Liver (tissue), 7 donors: ENCODE measurements at regions not wholly inside any gene's neighbourhood (a gene's known extent, or its start where the extent isn't known, plus 50 kb on each side); places are given as distances from the start of the nearest gene placed in this dataset.

Experiments used
- DNase-seq: peaks from one replicate; pipeline ENCODE4 v3.0.0-alpha.2; 2017; ENCODE audit warnings: low spot score
- H3K27ac ChIP-seq, 2 donors: one replicate each; pipeline ENCODE4 v1.7.0; 2013; ENCODE audit warnings: inconsistent platforms in 2 of 2, low read length in 2 of 2, control low read depth in 1 of 2, low read depth in 1 of 2, mild to moderate bottlenecking in 1 of 2
- H3K27me3 ChIP-seq, 4 donors: one replicate each; pipeline versions ENCODE4 v1.6.1 to v1.7.0; 2013; ENCODE audit warnings: low read length in 3 of 4, inconsistent platforms in 1 of 4, mild to moderate bottlenecking in 1 of 4, moderate library complexity in 1 of 4; ENCODE audit not compliant: control insufficient read depth in 4 of 4, insufficient read depth in 4 of 4
- H3K36me3 ChIP-seq, 4 donors: one replicate each; pipeline versions ENCODE4 v1.6.1 to v1.7.0; 2013; ENCODE audit warnings: low read length in 3 of 4, mild to moderate bottlenecking in 3 of 4, low read depth in 1 of 4, moderate library complexity in 1 of 4; ENCODE audit not compliant: control insufficient read depth in 4 of 4, insufficient read depth in 3 of 4
- H3K4me1 ChIP-seq, 4 donors: one replicate each; pipeline versions ENCODE4 v1.6.1 to v1.7.0; 2013; ENCODE audit warnings: low read length in 3 of 4, mild to moderate bottlenecking in 3 of 4, moderate library complexity in 1 of 4; ENCODE audit not compliant: control insufficient read depth in 4 of 4, insufficient read depth in 4 of 4
- H3K4me3 ChIP-seq, 3 donors: one replicate each; pipeline versions ENCODE4 v1.6.1 to v1.7.0; 2013; ENCODE audit warnings: low read length in 3 of 3, control low read depth in 1 of 3, low read depth in 1 of 3, mild to moderate bottlenecking in 1 of 3
- H3K9ac ChIP-seq, 2 donors: one replicate each; pipeline ENCODE4 v1.7.0; 2013; ENCODE audit warnings: low read length in 2 of 2, mild to moderate bottlenecking in 2 of 2, moderate library complexity in 2 of 2, control low read depth in 1 of 2, low read depth in 1 of 2
- H3K9me3 ChIP-seq, 4 donors: one replicate each; pipeline versions ENCODE4 v1.6.1 to v1.7.0; 2013; ENCODE audit warnings: low read length in 3 of 4; ENCODE audit not compliant: control insufficient read depth in 4 of 4
- ATF3 ChIP-seq: IDR thresholded peaks from 2 replicates; pipeline ENCODE4 v1.6.1; 2016; ENCODE audit warnings: antibody characterized with exemption
- FOXA1 ChIP-seq: IDR thresholded peaks from 2 replicates; pipeline ENCODE4 v1.6.1; 2016; ENCODE audit warnings: antibody characterized with exemption
- FOXA2 ChIP-seq: IDR thresholded peaks from 2 replicates; pipeline ENCODE4 v1.6.1; 2016; ENCODE audit warnings: antibody characterized with exemption
- GABPA ChIP-seq, 2 donors: IDR thresholded peaks in 1 of 2; conservative IDR thresholded peaks in 1 of 2; 2 replicates each; pipeline ENCODE4 v1.6.1; 2016; ENCODE audit warnings: antibody characterized with exemption in 2 of 2, mild to moderate bottlenecking in 1 of 2, moderate library complexity in 1 of 2
- HNF4A ChIP-seq, 2 donors: conservative IDR thresholded peaks; 2 replicates each; pipeline ENCODE4 v1.6.1; 2016; ENCODE audit warnings: antibody characterized with exemption in 2 of 2, mild to moderate bottlenecking in 2 of 2
- JUND ChIP-seq, 2 donors: IDR thresholded peaks; 2 replicates each; pipeline ENCODE4 v1.6.1; 2016; ENCODE audit warnings: antibody characterized with exemption in 2 of 2
- MAX ChIP-seq: IDR thresholded peaks from 2 replicates; pipeline ENCODE4 v1.6.1; 2016; ENCODE audit warnings: antibody characterized with exemption
- NR2F2 ChIP-seq: IDR thresholded peaks from 2 replicates; pipeline ENCODE4 v1.6.1; 2016; ENCODE audit warnings: antibody characterized with exemption
- REST ChIP-seq: IDR thresholded peaks from 2 replicates; pipeline ENCODE4 v1.6.1; 2016; ENCODE audit warnings: antibody characterized with exemption, mild to moderate bottlenecking
- RXRA ChIP-seq, 2 donors: IDR thresholded peaks; 2 replicates each; pipeline ENCODE4 v1.6.1; 2017 to 2018; ENCODE audit warnings: antibody characterized with exemption in 2 of 2, mild to moderate bottlenecking in 1 of 2
- SP1 ChIP-seq: IDR thresholded peaks from 2 replicates; pipeline ENCODE4 v1.6.1; 2018; ENCODE audit warnings: antibody characterized with exemption, mild to moderate bottlenecking
- TAF1 ChIP-seq: conservative IDR thresholded peaks from 2 replicates; pipeline ENCODE4 v1.6.1; 2016; ENCODE audit warnings: antibody characterized with exemption, mild to moderate bottlenecking
- YY1 ChIP-seq: IDR thresholded peaks from 2 replicates; pipeline ENCODE4 v1.6.1; 2016; ENCODE audit warnings: antibody characterized with exemption, mild to moderate bottlenecking
- ZBTB33 ChIP-seq: IDR thresholded peaks from 2 replicates; pipeline ENCODE4 v1.6.1; 2016; ENCODE audit warnings: antibody characterized with exemption
- WGBS: extraction: QIAGEN DNeasy Blood & Tissue Kit; methylation state at CpG from one replicate; pipeline ENCODE4 v1.1.7; 2013; 5-methylcytosine and 5-hydroxymethylcytosine counted together
- donor health status: healthy.
- donor health status: healthy.
- donor health status: healthy.
- donor health status: healthy.

- no peak for TF ChIP-seq RXRA (IDR thresholded peaks at IDR 0.05)
- no peak for TF ChIP-seq FOXA2
- TF ChIP-seq YY1, result no peak
- no peak for TF ChIP-seq SP1
- no peak for TF ChIP-seq MAX
- TF ChIP-seq NR2F2, result no peak
- TF ChIP-seq HNF4A (conservative IDR thresholded peaks at IDR 0.05), result no peak
- TF ChIP-seq TAF1, result no peak
- TF ChIP-seq FOXA1, result no peak
Measured at GRCh38 chr9:117957267-117957666, 253.1 kb downstream of the TLR4 start (continued).

- no peak overlapping the region for H3K9ac ChIP-seq
- no peaks in the 10 kb centered on the region for H3K4me1 ChIP-seq
- 97% methylated on average over 2 of the region's 2 CpGs for WGBS
- no peak for DNase-seq
- no peaks in the 10 kb centered on the region for H3K27me3 ChIP-seq
- H3K4me3 ChIP-seq, result no peak overlapping the region
- no peaks in the 10 kb centered on the region for H3K9me3 ChIP-seq
- TF ChIP-seq REST, result no peak
- no peaks in the 10 kb centered on the region for H3K36me3 ChIP-seq
- no peak overlapping the region for H3K27ac ChIP-seq
Measured at GRCh38 chr9:117958726-117959125, 254.5 kb downstream of the TLR4 start.

- no peaks in the 10 kb centered on the region for H3K27me3 ChIP-seq
- no peaks in the 10 kb centered on the region for H3K36me3 ChIP-seq
- no peak overlapping the region for H3K27ac ChIP-seq
- TF ChIP-seq GABPA (IDR thresholded peaks at IDR 0.05 in 1 of 2, conservative IDR thresholded peaks at IDR 0.05 in 1 of 2) (no peak), ATF3 (no peak), ZBTB33 (no peak), HNF4A (conservative IDR thresholded peaks at IDR 0.05) (no peak), JUND (IDR thresholded peaks at IDR 0.05) (no peak), TAF1 (no peak)
- no peak overlapping the region for H3K4me3 ChIP-seq
- no peaks in the 10 kb centered on the region for H3K9me3 ChIP-seq
- DNase-seq, result no peak
- no peak overlapping the region for H3K9ac ChIP-seq
- 90% methylated on average over 1 of the region's 1 CpG for WGBS
- no peaks in the 10 kb centered on the region for H3K4me1 ChIP-seq
Measured at GRCh38 chr9:117963493-117964090, 259.4 kb downstream of the TLR4 start.
